Neural cell (in vitro differentiated cells): ENCODE measurements at regions not wholly inside any gene's neighbourhood (a gene's known extent, or its start where the extent isn't known, plus 50 kb on each side); places are given as distances from the start of the nearest gene placed in this dataset.

Experiments used
- CTCF ChIP-seq: fragments of 450-650 bp; IDR thresholded peaks from 2 replicates; pipeline ENCODE4 v1.5.1; 2014; ENCODE audit warnings: antibody characterized with exemption, mild to moderate bottlenecking, moderate library complexity; ENCODE audit not compliant: poor library complexity, severe bottlenecking
- EP300 ChIP-seq: fragments of 450-650 bp; conservative IDR thresholded peaks from 2 replicates; pipeline ENCODE4 v1.6.1; 2014; ENCODE audit warnings: antibody characterized with exemption, mild to moderate bottlenecking, moderate library complexity; ENCODE audit not compliant: poor library complexity, severe bottlenecking
- EZH2 ChIP-seq: fragments of 200-600, 300-800 bp; shearing (Covaris generic), sonication (generic); IDR thresholded peaks from 2 replicates; pipeline ENCODE4 v1.6.1; 2014; ENCODE audit warnings: antibody characterized with exemption, low read length, borderline replicate concordance, mild to moderate bottlenecking; ENCODE audit not compliant: insufficient read depth, poor library complexity, severe bottlenecking
- REST ChIP-seq: IDR thresholded peaks from 2 replicates; pipeline ENCODE4 v1.6.1; 2012; ENCODE audit warnings: borderline replicate concordance

- TF ChIP-seq CTCF: no peak
- no peak for TF ChIP-seq REST
- TF ChIP-seq EP300: no peak
- TF ChIP-seq EZH2: no peak
Measured at GRCh38 chr3:162183440-162183839, 686.8 kb downstream of the OTOL1 start.
